ENCODE measurements at regions not wholly inside any gene's neighbourhood (a gene's known extent, or its start where the extent isn't known, plus 50 kb on each side); places are given as distances from the start of the nearest gene placed in this dataset.
"Not testable (repeated sequence)": the region's sequence is repeated elsewhere in the genome, so short reads cannot be mapped to it uniquely, and the experiment has no call there.

- TF ChIP-seq CTCF (IDR thresholded peaks at IDR 0.05; ENCODE audit: low read depth, low read length, poor library complexity, severe bottlenecking); EZH2phosphoT487 (IDR thresholded peaks at IDR 0.05; ENCODE audit: borderline replicate concordance, low read length): not testable (repeated sequence)
Observed at GRCh38 chr4:123240286-123240685, 156.3 kb upstream of the SPRY1 start.
